GM23338 (cell line): ENCODE measurements at regions not wholly inside any gene's neighbourhood (a gene's known extent, or its start where the extent isn't known, plus 50 kb on each side); places are given as distances from the start of the nearest gene placed in this dataset.

Source experiments
- ATAC-seq: fragments of 200-7000 bp; cut with Tn5 transposase; 3 replicates; pipeline ENCODE4 v1.9.1; 2020
- DNase-seq: peaks from one replicate; pipeline ENCODE4 v3.0.0-alpha.2; 2015; ENCODE audit warnings: low spot score
- H2AFZ ChIP-seq: fragments of 200-600 bp; sonication (generic); 2 replicates; pipeline ENCODE4 v1.8.0; 2016; ENCODE audit warnings: antibody characterized with exemption, mild to moderate bottlenecking, moderate library complexity
- H3F3A ChIP-seq: fragments of 200-600 bp; sonication (generic); replicated peaks from 2 replicates; pipeline ENCODE4 v1.8.0; 2017; ENCODE audit warnings: antibody characterized with exemption, mixed run types, low read depth
- H3K27ac ChIP-seq: fragments of 200-600 bp; sonication (generic); 2 replicates; pipeline ENCODE4 v1.6.1; 2016; ENCODE audit warnings: low read depth
- H3K27me3 ChIP-seq: fragments of 200-600 bp; sonication (generic); 2 replicates; pipeline ENCODE4 v1.8.0; 2016; ENCODE audit warnings: mild to moderate bottlenecking, mixed run types, moderate library complexity; ENCODE audit not compliant: insufficient read depth
- H3K36me3 ChIP-seq: fragments of 200-600 bp; sonication (generic); 2 replicates; pipeline ENCODE4 v1.8.0; 2016; ENCODE audit warnings: mild to moderate bottlenecking; ENCODE audit not compliant: insufficient read depth
- H3K4me1 ChIP-seq: fragments of 200-600 bp; sonication (generic); 2 replicates; pipeline ENCODE4 v1.8.0; 2016; ENCODE audit warnings: mild to moderate bottlenecking, moderate library complexity; ENCODE audit not compliant: insufficient read depth
- H3K4me2 ChIP-seq: fragments of 200-600 bp; sonication (generic); 2 replicates; pipeline ENCODE4 v1.7.1; 2017; ENCODE audit warnings: mixed run types
- H3K4me3 ChIP-seq: fragments of 200-600 bp; sonication (generic); 2 replicates; pipeline ENCODE4 v1.6.1; 2016; ENCODE audit warnings: mixed run types
- H3K79me2 ChIP-seq: fragments of 200-600 bp; sonication (generic); replicated peaks from 2 replicates; pipeline ENCODE4 v1.8.0; 2017; ENCODE audit warnings: mild to moderate bottlenecking; ENCODE audit not compliant: insufficient read depth
- H3K9me2 ChIP-seq: fragments of 200-600 bp; sonication (generic); 2 replicates; pipeline ENCODE4 v1.8.0; 2017; ENCODE audit not compliant: insufficient read depth
- H4K20me1 ChIP-seq: fragments of 200-600 bp; sonication (generic); replicated peaks from 2 replicates; pipeline ENCODE4 v1.8.0; 2017; ENCODE audit warnings: mild to moderate bottlenecking; ENCODE audit not compliant: insufficient read depth
- H3K27ac Mint-ChIP-seq: 2 replicates; pipeline ENCODE4 v1.8.0; 2020; ENCODE audit warnings: inconsistent platforms, mild to moderate bottlenecking, moderate library complexity, mixed read lengths
- H3K27me3 Mint-ChIP-seq: 3 replicates; pipeline ENCODE4 v1.8.0; 2022; ENCODE audit warnings: low read depth, mild to moderate bottlenecking, moderate library complexity, mixed read lengths, inconsistent platforms; ENCODE audit not compliant: insufficient read depth, poor library complexity
- H3K36me3 Mint-ChIP-seq: 3 replicates; pipeline ENCODE4 v1.8.0; 2021; ENCODE audit warnings: low read depth, mild to moderate bottlenecking, inconsistent platforms, moderate library complexity, mixed read lengths
- H3K4me1 Mint-ChIP-seq: 3 replicates; pipeline ENCODE4 v1.8.0; 2020; ENCODE audit warnings: mild to moderate bottlenecking, inconsistent platforms, mixed read lengths
- H3K4me3 Mint-ChIP-seq: 3 replicates; pipeline ENCODE4 v1.8.0; 2021; ENCODE audit warnings: moderate library complexity, mild to moderate bottlenecking, inconsistent platforms, mixed read lengths
- H3K9me3 Mint-ChIP-seq: 3 replicates; pipeline ENCODE4 v1.8.0; 2020; ENCODE audit warnings: moderate library complexity, mild to moderate bottlenecking, inconsistent platforms, mixed read lengths
- CREB1 ChIP-seq: fragments of 250-450 bp; sonication (Bioruptor Pico); IDR thresholded peaks from 2 replicates; pipeline ENCODE4 v1.5.0; 2020; ENCODE audit warnings: low read depth, mild to moderate bottlenecking, moderate library complexity
- CTCF ChIP-seq, 2 experiments: fragments of 200-600 bp in 1 of 2; sonication (generic) in 1 of 2; conservative IDR thresholded peaks; 2 replicates each; pipeline versions ENCODE4 v1.5.1 to v1.6.1; 2016 to 2017; ENCODE audit warnings: antibody characterized with exemption in 2 of 2, low read depth in 2 of 2, mild to moderate bottlenecking in 2 of 2, moderate library complexity in 1 of 2
- ETS1 ChIP-seq: IDR thresholded peaks from 2 replicates; pipeline ENCODE4 v1.6.1; 2016; ENCODE audit warnings: antibody characterized with exemption
- EZH2 ChIP-seq: fragments of 200-600 bp; sonication (generic); IDR thresholded peaks from one replicate; pipeline ENCODE4 v1.8.0; 2017; ENCODE audit warnings: antibody characterized with exemption, mild to moderate bottlenecking, low read depth; ENCODE audit not compliant: unreplicated experiment
- EZH2phosphoT487 ChIP-seq: fragments of 200-600 bp; sonication (generic); IDR thresholded peaks from one replicate; pipeline ENCODE4 v1.8.1; 2018; ENCODE audit warnings: antibody characterized with exemption; ENCODE audit not compliant: unreplicated experiment
- JUNB ChIP-seq: IDR thresholded peaks from one replicate; pipeline ENCODE4 v1.6.1; 2016; ENCODE audit warnings: antibody characterized with exemption; ENCODE audit not compliant: unreplicated experiment
- NANOG ChIP-seq: IDR thresholded peaks from 2 replicates; pipeline ENCODE4 v1.6.1; 2016; ENCODE audit warnings: antibody characterized with exemption, borderline replicate concordance
- POLR2AphosphoS5 ChIP-seq: IDR thresholded peaks from 2 replicates; pipeline ENCODE4 v1.6.1; 2016; ENCODE audit warnings: antibody characterized with exemption, low read depth
- REST ChIP-seq: IDR thresholded peaks from one replicate; pipeline ENCODE4 v1.6.1; 2018; ENCODE audit warnings: antibody characterized with exemption; ENCODE audit not compliant: unreplicated experiment
- STAT1 ChIP-seq: IDR thresholded peaks from one replicate; pipeline ENCODE4 v1.6.1; 2016; ENCODE audit warnings: antibody characterized with exemption; ENCODE audit not compliant: unreplicated experiment
- ZNF114 ChIP-seq: fragments of 250-450 bp; sonication (Bioruptor Pico); IDR thresholded peaks from 2 replicates; pipeline ENCODE4 v1.5.0; 2020; ENCODE audit warnings: mild to moderate bottlenecking, moderate library complexity
- ZNF331 ChIP-seq: fragments of 250-450 bp; sonication (Bioruptor Pico); IDR thresholded peaks from 2 replicates; pipeline ENCODE4 v1.5.0; 2020; ENCODE audit warnings: low read depth, mild to moderate bottlenecking, moderate library complexity
- ZNF462 ChIP-seq: fragments of 250-450 bp; sonication (Bioruptor Pico); IDR thresholded peaks from 2 replicates; pipeline ENCODE4 v1.5.0; 2020; ENCODE audit warnings: mild to moderate bottlenecking, moderate library complexity

- TF ChIP-seq POLR2AphosphoS5 (no peak), ZNF331 (CRISPR knock-in tag) (no peak), STAT1 (no peak), EZH2 (no peak), EZH2phosphoT487 (no peak), REST (no peak), NANOG (no peak), ETS1 (no peak), CREB1 (CRISPR knock-in tag) (no peak), ZNF114 (no peak), ZNF462 (CRISPR knock-in tag) (no peak), JUNB (no peak), CTCF (conservative IDR thresholded peaks at IDR 0.05; ENCODE audit: low read depth in 2 of 2) (no peak)
- Histone ChIP-seq H3K4me3 (no peak overlapping the region), H3K27ac (no peak overlapping the region), H2AFZ (no peak overlapping the region), H3K9me2 (no peaks in the 10 kb centered on the region), H3K79me2 (no peaks in the 10 kb centered on the region), H3K4me1 (no peaks in the 10 kb centered on the region), H3F3A (no peaks in the 10 kb centered on the region), H3K4me2 (no peak overlapping the region), H4K20me1 (no peaks in the 10 kb centered on the region), H3K36me3 (no peaks in the 10 kb centered on the region), H3K27me3 (no peaks in the 10 kb centered on the region)
- no peaks in the 10 kb centered on the region for H3K27me3 Mint-ChIP-seq
- no peak overlapping the region for H3K4me3 Mint-ChIP-seq
- no peaks in the 10 kb centered on the region for H3K4me1 Mint-ChIP-seq
- no peak for DNase-seq
- no peak for ATAC-seq
- no peak overlapping the region for H3K27ac Mint-ChIP-seq
- no peaks in the 10 kb centered on the region; the same call in 2 of the 3 replicates for H3K9me3 Mint-ChIP-seq
- no peaks in the 10 kb centered on the region for H3K36me3 Mint-ChIP-seq
These were observed 71.1 kb upstream of the VCX start for GRCh38 chrX:7771788-7772438.
